Loucy (cell line): ENCODE measurements at regions not wholly inside any gene's neighbourhood (a gene's known extent, or its start where the extent isn't known, plus 50 kb on each side); places are given as distances from the start of the nearest gene placed in this dataset.

Source experiments
- CTCF ChIP-seq: fragments of 200-600 bp; sonication (generic); conservative IDR thresholded peaks from 2 replicates; pipeline ENCODE4 v1.5.1; 2014; ENCODE audit warnings: mild to moderate bottlenecking, antibody characterized with exemption, low read length
- EZH2phosphoT487 ChIP-seq: fragments of 200-600 bp; IDR thresholded peaks from 2 replicates; pipeline ENCODE4 v1.6.1; 2018; ENCODE audit warnings: antibody characterized with exemption, mild to moderate bottlenecking, moderate library complexity, borderline replicate concordance

- TF ChIP-seq CTCF: peak; percentile 58
- TF ChIP-seq EZH2phosphoT487: no peak
These were observed 80.0 kb downstream of the COPS8 start for GRCh38 chr2:237165405-237166276.
